ENCODE measurements at regions not wholly inside any gene's neighbourhood (a gene's known extent, or its start where the extent isn't known, plus 50 kb on each side); places are given as distances from the start of the nearest gene placed in this dataset.

DNA sequence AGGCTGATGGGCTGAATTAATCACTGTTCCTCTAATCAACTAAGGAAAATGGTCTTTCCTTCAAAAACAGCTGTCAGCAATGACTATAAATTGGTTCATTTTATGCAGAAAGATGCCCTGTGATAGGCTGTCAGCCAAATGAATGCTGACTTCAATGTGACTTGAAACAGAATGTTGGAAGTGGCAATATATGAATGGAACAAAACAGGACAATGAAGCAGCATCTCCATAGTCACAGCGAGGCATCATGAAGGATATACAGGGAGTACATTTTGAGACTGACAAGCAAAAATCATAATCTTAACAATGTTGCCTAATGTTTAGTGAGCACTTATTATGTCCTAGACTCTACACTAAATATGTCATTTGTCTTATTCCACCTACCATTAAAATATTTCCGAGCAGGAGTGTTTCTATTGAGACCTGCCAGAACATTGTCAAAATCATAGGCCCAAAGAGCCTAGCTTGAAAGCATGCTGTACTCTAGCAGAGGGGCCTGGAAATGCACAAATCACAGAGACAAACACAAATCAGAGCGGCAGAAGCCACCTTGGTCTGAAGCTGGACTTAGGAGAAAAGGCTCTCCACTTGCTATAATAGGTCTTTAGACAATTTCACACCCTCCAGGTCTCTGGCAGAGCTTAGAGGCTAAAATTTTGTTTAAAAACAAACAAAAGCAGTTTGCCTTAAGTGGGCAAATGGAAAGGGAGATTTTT lies 63.3 kb downstream of the FAM50B start:
- TF ChIP-seq, protein P1, sequence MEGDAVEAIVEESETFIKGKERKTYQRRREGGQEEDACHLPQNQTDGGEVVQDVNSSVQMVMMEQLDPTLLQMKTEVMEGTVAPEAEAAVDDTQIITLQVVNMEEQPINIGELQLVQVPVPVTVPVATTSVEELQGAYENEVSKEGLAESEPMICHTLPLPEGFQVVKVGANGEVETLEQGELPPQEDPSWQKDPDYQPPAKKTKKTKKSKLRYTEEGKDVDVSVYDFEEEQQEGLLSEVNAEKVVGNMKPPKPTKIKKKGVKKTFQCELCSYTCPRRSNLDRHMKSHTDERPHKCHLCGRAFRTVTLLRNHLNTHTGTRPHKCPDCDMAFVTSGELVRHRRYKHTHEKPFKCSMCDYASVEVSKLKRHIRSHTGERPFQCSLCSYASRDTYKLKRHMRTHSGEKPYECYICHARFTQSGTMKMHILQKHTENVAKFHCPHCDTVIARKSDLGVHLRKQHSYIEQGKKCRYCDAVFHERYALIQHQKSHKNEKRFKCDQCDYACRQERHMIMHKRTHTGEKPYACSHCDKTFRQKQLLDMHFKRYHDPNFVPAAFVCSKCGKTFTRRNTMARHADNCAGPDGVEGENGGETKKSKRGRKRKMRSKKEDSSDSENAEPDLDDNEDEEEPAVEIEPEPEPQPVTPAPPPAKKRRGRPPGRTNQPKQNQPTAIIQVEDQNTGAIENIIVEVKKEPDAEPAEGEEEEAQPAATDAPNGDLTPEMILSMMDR (IDR thresholded peaks at IDR 0.05): no peak
- TF ChIP-seq POLR2A (IDR thresholded peaks at IDR 0.05): no peak
